HG03066 (cell line): ENCODE measurements at regions not wholly inside any gene's neighbourhood (a gene's known extent, or its start where the extent isn't known, plus 50 kb on each side); places are given as distances from the start of the nearest gene placed in this dataset.

Experiments used
- ATAC-seq: cut with Tn5 transposase; IDR thresholded peaks from one replicate; pipeline ENCODE4 v1.9.1; 2021; ENCODE audit warnings: low read depth; ENCODE audit not compliant: unreplicated experiment

- no peak for ATAC-seq
Observed at GRCh38 chr17:15893658-15894024, 51.3 kb upstream of the ADORA2B start.

GRCh38 chr17:15894258-15894657, 50.7 kb upstream of the ADORA2B start:
- ATAC-seq = no peak

- ATAC-seq = no peak
Observed at GRCh38 chr17:15894913-15895658, 49.8 kb upstream of the ADORA2B start.
